CD4-positive, alpha-beta T cell (primary cell): ENCODE measurements at regions not wholly inside any gene's neighbourhood (a gene's known extent, or its start where the extent isn't known, plus 50 kb on each side); places are given as distances from the start of the nearest gene placed in this dataset.

Source experiments
- ATAC-seq: fragments of 200-7000 bp; cut with Tn5 transposase; one replicate; pipeline ENCODE4 v1.10.0; 2022; ENCODE audit warnings: mild to moderate bottlenecking; ENCODE audit not compliant: poor library complexity
- CTCF ChIA-PET: fragments of 350-600 bp; sonication (Branson Sonifier 250); formaldehyde crosslinking; loops from one replicate; lab custom pipeline; 2021; ENCODE audit warnings: antibody characterized with exemption, inconsistent platforms; lab: Charles Lee
- POLR2A ChIA-PET: fragments of 350-600 bp; sonication (Branson Sonifier 250); formaldehyde crosslinking; loops from one replicate; lab custom pipeline; 2021; ENCODE audit warnings: antibody characterized with exemption, inconsistent platforms; lab: Charles Lee
- DNase-seq, 14 experiments: peaks; one replicate each; pipeline ENCODE4 v3.0.0-alpha.2; 2013 to 2020; ENCODE audit warnings: mixed read lengths in 2 of 14
- H3K27ac ChIP-seq, 2 donors: one replicate each; pipeline versions ENCODE4 v1.5.1 to v1.7.0; 2013; ENCODE audit warnings: low read length in 2 of 2, low read depth in 1 of 2, mild to moderate bottlenecking in 1 of 2
- H3K27me3 ChIP-seq, 2 experiments: 1 replicate in 1 of 2; 2 replicates in 1 of 2; pipeline versions ENCODE4 v1.6.1 to v1.7.0; 2013; ENCODE audit warnings: low read length in 2 of 2, control low read depth in 1 of 2, mild to moderate bottlenecking in 1 of 2, moderate library complexity in 1 of 2; ENCODE audit not compliant: insufficient read depth in 2 of 2, control insufficient read depth in 1 of 2
- H3K36me3 ChIP-seq: one replicate; pipeline ENCODE4 v1.6.1; 2013; ENCODE audit warnings: low read length, control low read depth; ENCODE audit not compliant: insufficient read depth
- H3K4me1 ChIP-seq: one replicate; pipeline ENCODE4 v1.6.1; 2013; ENCODE audit warnings: low read length, control low read depth; ENCODE audit not compliant: insufficient read depth
- H3K4me3 ChIP-seq: one replicate; pipeline ENCODE4 v1.5.1; 2013; ENCODE audit warnings: mild to moderate bottlenecking, low read length, moderate library complexity
- H3K9me3 ChIP-seq, 2 experiments: 1 replicate in 1 of 2; 2 replicates in 1 of 2; pipeline versions ENCODE4 v1.6.1 to v1.7.0; 2013; ENCODE audit warnings: low read length in 2 of 2, mild to moderate bottlenecking in 2 of 2, control low read depth in 1 of 2, moderate library complexity in 1 of 2; ENCODE audit not compliant: control insufficient read depth in 1 of 2, insufficient read depth in 1 of 2
- H3K27ac Mint-ChIP-seq: one replicate; pipeline ENCODE4 v1.8.0; 2020; ENCODE audit warnings: mixed read lengths
- H3K27me3 Mint-ChIP-seq: one replicate; pipeline ENCODE4 v1.8.0; 2021; ENCODE audit warnings: mixed read lengths
- H3K36me3 Mint-ChIP-seq: one replicate; pipeline ENCODE4 v1.8.0; 2021; ENCODE audit warnings: low read depth, mixed read lengths
- H3K4me1 Mint-ChIP-seq: one replicate; pipeline ENCODE4 v1.8.0; 2021; ENCODE audit warnings: low read depth, mixed read lengths
- H3K4me3 Mint-ChIP-seq: one replicate; pipeline ENCODE4 v1.8.0; 2020; ENCODE audit warnings: mild to moderate bottlenecking, mixed read lengths
- H3K9me3 Mint-ChIP-seq: one replicate; pipeline ENCODE4 v1.8.0; 2020; ENCODE audit warnings: mixed read lengths
- intact Hi-C, 2 experiments: fragments of 100-400 bp; cut with DNase I in 1 of 2; cut with micrococcal nuclease in 1 of 2; formaldehyde crosslinking; loops; one replicate each; pipeline versions ENCODE4 v1.15.1 to v1.9.0; 2023 to 2025; cut with DNase I, micrococcal nuclease
- TF ChIP-seq, protein P1 (sequence below): fragments of 200-600 bp; IDR thresholded peaks from one replicate; pipeline ENCODE4 v1.8.0; 2022; ENCODE audit warnings: antibody characterized with exemption, mild to moderate bottlenecking

DNA sequence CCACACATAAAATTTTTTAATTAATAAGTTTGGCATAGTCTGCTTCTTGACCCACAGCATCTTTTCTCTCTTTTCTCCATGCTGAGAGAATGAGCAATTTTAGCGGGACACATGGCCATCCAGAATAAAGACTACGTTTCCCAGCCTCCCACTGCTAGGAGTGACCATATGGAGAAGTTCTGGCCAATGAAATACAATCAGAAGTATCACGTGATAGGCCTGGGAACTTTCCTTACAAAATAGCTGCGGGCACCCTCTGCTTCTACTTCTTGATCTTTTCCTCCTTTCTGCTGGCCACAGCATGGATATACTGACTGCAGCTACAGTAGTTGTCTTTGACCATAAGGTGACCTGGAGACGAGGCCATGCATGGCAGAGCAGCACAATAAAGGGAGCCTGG, 348.0 kb downstream of the BCOR start:
- peaks cover 8% of the 10 kb centered on the region for H3K4me1 Mint-ChIP-seq
- no peaks in the 10 kb centered on the region for H3K9me3 Mint-ChIP-seq
- Histone ChIP-seq H3K27ac (no peak overlapping the region), H3K4me1 (peaks cover 5% of the 10 kb centered on the region), H3K4me3 (no peak overlapping the region), H3K27me3 (no peaks in the 10 kb centered on the region), H3K36me3 (no peaks in the 10 kb centered on the region), H3K9me3 (no peaks in the 10 kb centered on the region)
- no peak overlapping the region for H3K27ac Mint-ChIP-seq
- intact Hi-C loops: no loop called here
- ChIA-PET CTCF (no interaction called here), POLR2A (no interaction called here)
- H3K4me3 Mint-ChIP-seq: no peak overlapping the region
- H3K36me3 Mint-ChIP-seq: no peaks in the 10 kb centered on the region
- H3K27me3 Mint-ChIP-seq: no peaks in the 10 kb centered on the region
- TF ChIP-seq, protein P1, sequence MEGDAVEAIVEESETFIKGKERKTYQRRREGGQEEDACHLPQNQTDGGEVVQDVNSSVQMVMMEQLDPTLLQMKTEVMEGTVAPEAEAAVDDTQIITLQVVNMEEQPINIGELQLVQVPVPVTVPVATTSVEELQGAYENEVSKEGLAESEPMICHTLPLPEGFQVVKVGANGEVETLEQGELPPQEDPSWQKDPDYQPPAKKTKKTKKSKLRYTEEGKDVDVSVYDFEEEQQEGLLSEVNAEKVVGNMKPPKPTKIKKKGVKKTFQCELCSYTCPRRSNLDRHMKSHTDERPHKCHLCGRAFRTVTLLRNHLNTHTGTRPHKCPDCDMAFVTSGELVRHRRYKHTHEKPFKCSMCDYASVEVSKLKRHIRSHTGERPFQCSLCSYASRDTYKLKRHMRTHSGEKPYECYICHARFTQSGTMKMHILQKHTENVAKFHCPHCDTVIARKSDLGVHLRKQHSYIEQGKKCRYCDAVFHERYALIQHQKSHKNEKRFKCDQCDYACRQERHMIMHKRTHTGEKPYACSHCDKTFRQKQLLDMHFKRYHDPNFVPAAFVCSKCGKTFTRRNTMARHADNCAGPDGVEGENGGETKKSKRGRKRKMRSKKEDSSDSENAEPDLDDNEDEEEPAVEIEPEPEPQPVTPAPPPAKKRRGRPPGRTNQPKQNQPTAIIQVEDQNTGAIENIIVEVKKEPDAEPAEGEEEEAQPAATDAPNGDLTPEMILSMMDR: no peak
- DNase-seq: no peak
- ATAC-seq: no peak

DNA sequence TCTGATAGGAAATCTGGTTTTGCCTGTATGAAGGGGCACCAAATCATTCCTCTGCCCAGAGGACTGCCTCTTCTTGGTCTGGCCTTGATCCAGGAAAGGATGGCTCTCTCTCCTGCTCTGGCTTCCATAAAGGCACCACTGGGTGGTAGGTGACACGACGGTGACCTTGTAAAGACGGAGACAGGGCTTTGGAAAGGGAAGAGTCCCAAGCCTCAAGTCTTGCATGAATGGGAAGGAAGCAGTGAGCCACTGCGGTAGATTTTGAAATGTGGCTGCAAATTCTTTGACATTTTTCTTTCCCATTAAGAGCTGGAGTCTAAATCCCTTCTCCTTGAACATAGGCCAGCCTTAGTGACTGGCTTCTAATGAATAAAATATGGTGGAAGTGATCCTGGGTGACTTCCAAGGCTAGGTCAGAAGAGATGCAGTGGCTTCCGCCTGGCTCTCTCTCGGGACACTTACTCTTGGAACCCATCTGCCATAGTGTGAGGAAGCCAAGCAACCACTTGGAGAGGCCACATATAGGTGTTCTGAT, 347.4 kb downstream of the BCOR start:
- intact Hi-C loops: no loop called here
- no peak overlapping the region for H3K27ac ChIP-seq
- Mint-ChIP-seq H3K4me3 (no peak overlapping the region), H3K4me1 (peaks cover 8% of the 10 kb centered on the region), H3K36me3 (no peaks in the 10 kb centered on the region), H3K27me3 (no peaks in the 10 kb centered on the region), H3K9me3 (no peaks in the 10 kb centered on the region), H3K27ac (no peak overlapping the region)
- CTCF ChIA-PET: no interaction called here
- TF ChIP-seq, protein P1: no peak
- no peak overlapping the region for H3K4me3 ChIP-seq
- ATAC-seq: no peak
- POLR2A ChIA-PET: no interaction called here
- H3K4me1 ChIP-seq: peaks cover 5% of the 10 kb centered on the region
- no peaks in the 10 kb centered on the region for H3K36me3 ChIP-seq
- H3K27me3 ChIP-seq: no peaks in the 10 kb centered on the region
- DNase-seq: no peak
- no peaks in the 10 kb centered on the region for H3K9me3 ChIP-seq

DNA sequence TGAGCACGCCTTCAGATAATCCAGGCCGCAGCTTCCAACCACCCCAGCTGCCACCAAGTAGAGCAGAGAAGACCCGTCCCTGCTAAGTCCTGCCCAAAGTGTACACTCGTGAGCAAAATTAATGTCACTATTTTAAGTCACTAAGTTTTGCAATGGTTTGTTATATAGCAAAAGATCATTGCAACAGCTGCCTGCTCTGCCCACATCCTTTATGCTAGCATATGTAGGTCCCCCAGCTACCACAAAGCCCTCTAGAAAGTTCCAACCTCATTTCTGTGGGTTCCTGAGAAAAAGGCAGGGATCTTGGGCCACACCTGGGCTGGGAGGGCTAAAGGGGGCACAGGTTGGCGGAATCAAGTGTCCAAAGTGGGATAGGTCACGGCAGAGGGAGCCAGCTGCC, 346.9 kb downstream of the BCOR start:
- DNase-seq: no peak
- no peak overlapping the region for H3K4me3 ChIP-seq
- H3K4me3 Mint-ChIP-seq: no peak overlapping the region

More for the DNA sequence above, 346.9 kb downstream of the BCOR start:
- no peak for ATAC-seq
- H3K36me3 Mint-ChIP-seq: no peaks in the 10 kb centered on the region
- Histone ChIP-seq H3K4me1 (peaks cover 5% of the 10 kb centered on the region), H3K27me3 (no peaks in the 10 kb centered on the region), H3K9me3 (no peaks in the 10 kb centered on the region), H3K27ac (no peak overlapping the region), H3K36me3 (no peaks in the 10 kb centered on the region)
- peaks cover 8% of the 10 kb centered on the region for H3K4me1 Mint-ChIP-seq
- TF ChIP-seq, protein P1: no peak
- ChIA-PET POLR2A (no interaction called here), CTCF (no interaction called here)
- no peaks in the 10 kb centered on the region for H3K27me3 Mint-ChIP-seq
- no peak overlapping the region for H3K27ac Mint-ChIP-seq
- intact Hi-C loops: no loop called here
- H3K9me3 Mint-ChIP-seq: no peaks in the 10 kb centered on the region
